HG02678 (cell line): ENCODE measurements at regions not wholly inside any gene's neighbourhood (a gene's known extent, or its start where the extent isn't known, plus 50 kb on each side); places are given as distances from the start of the nearest gene placed in this dataset.

Experiments
- ATAC-seq: cut with Tn5 transposase; IDR thresholded peaks from one replicate; pipeline ENCODE4 v1.9.1; 2021; ENCODE audit warnings: mild to moderate bottlenecking, moderate library complexity; ENCODE audit not compliant: unreplicated experiment

DNA sequence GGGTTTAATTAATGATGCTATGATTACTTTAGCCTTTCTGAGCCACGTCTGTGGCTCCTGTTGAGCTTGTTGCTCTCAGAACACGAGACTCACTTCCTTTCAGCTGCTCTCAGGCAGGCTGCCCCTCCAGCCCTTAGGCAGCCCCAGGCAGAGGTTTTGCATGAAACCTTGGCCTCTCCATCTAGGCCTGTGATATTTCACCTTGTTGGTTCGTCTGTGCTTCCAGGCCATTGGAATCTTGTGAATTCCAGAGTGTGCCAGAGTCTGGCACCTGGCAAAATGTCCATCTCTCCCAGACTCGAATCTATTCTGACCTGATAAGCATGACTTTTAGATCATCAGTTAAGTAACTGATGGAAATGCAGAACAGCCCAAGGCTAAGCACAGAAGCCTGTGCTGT, 254.1 kb downstream of the LOXHD1 start:
- ATAC-seq = no peak

DNA sequence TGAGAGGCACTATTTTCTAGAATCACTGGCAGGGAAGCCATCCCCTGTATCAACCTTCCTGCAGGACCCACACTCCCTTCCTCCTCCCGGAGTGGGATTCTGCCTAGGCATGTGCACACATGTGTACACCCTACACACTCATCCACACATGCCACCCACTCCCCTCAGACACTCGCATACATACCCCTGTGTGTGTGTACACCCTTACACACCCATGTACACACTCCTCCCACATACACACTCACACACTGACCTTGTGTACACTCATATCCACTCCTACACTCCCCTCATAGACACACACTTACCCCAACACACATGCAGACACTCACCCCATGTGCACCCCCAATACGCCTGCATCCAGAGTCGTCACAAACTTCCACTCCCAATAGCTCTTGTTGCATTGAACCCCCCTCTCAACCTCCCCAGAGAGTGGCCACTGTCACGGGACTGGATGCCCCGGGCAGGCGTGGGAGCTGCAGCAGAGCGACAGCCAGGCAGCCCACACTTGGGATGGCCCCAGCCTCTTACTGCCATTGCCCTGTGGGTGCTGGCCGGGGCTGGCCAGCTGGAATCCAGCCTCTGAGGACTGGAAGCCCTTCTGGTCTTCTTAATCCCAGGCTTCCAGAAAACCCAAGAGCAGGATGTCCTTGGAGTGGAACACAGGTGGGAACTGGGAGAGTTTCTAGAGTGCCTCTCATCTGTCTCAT, 251.0 kb downstream of the LOXHD1 start:
- ATAC-seq = no peak

DNA sequence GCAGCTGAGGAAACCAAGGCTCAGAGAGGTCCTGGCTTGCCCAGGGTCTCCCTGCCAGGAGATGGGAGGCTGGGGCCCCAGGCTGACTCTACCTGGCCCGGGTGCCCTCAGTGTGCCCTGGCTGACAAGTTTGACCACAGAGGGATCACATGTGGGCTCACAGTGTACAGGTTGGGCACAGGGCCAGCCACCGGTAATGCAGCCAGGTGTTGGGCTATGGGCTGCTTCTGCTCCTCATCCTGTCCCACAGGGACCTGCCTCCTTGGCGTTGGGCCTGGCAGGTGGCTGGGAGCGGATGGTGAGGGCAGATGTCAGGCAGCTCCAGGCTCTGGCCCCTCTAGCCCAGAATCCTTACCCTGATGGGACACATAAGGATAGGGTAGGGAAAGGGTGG, 250.5 kb downstream of the LOXHD1 start:
- no peak for ATAC-seq

GRCh38 chr18:46407486-46408166, 249.4 kb downstream of the LOXHD1 start:
- no peak for ATAC-seq

DNA sequence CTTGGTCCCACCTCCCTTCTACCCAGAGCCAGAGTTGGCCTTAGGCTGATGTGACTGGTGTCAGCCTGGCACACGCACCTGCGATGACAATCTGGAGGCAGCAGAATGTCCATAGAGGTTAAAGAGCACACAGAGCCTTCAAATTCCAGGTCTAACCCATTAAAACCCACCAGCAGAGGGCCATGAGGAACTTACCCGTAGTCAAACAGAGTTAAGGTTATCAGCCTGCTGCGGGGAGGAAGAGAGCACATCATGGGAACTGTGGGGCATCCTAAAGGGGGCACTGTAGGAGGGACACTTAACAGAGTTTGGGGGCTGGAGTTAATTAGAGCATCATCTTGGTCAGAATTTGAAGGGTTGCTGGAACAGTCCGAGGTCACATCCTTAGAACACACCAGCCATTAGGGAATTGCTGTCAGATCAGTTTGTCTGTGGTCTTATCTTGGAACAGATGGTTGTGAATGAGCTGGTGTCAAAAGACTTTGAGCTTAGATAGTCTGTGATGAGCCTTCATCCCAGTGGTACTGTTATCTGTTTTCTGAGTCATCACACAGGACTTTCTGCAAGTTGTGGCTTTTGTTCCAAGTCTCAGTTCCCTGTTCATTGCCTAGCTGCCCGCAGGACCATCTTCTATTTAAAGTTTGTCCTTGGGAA, 248.6 kb downstream of the LOXHD1 start:
- ATAC-seq = no peak

GRCh38 chr18:46411191-46411828, 245.7 kb downstream of the LOXHD1 start:
- no peak for ATAC-seq

- no peak for ATAC-seq
These were observed 244.9 kb downstream of the LOXHD1 start for GRCh38 chr18:46411867-46412690.

DNA sequence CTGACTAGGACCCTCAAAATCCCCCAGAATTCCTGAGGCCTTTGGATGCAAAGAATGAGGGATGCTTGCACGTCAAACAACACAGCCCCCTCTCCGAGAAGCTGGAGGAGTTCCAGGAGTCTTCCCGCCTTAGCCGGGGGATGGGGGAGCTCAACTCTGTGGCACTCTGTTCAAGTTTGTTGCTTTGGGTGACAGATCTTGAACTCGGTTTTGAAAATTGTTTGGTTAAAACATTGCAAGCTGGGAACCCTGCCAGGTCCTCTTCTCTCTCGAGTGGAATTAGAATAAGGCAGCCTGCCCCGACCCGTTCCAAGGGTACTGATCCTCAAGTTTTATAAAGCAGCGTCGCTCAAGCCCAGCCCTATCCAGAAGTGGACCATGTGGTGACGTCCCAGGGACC, 244.1 kb downstream of the LOXHD1 start:
- no peak for ATAC-seq

GRCh38 chr18:46413684-46414083, 243.3 kb downstream of the LOXHD1 start:
- no peak for ATAC-seq

GRCh38 chr18:46414863-46415262, 242.2 kb downstream of the LOXHD1 start:
- no peak for ATAC-seq

DNA sequence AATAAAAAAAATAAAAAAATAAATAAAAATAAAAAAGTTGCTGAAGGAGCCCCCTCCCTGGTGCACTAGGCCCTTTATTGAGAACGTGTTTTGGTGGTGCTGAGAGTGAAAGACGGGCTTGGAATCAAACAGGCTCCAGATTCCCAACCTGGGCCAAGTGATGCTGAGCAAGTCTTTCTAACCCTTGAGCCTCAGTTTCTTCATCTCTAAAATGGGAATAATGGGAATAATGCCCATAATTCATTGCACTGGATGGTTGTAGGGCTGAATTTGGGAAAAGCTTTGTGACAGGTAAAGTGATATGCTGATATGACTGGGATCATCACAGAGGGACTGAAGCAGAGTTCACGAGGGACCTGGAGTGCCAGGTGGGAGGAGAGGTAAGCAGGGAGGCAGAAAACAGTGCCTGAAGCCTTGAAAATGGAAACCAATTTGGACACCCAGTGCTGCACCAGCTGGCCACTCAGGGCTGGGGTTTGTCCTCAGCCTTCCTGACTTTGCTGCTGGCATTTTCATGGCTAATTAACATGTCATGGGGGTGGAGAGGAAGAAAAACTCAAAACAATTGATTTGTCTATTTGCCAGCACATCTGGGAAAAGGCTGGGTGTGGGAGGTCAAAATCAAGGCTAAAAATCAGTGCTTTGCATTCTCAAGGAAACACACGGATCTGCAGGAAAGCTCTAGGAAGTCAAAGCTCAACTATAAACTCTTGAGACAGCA, 241.3 kb downstream of the LOXHD1 start:
- no peak for ATAC-seq

DNA sequence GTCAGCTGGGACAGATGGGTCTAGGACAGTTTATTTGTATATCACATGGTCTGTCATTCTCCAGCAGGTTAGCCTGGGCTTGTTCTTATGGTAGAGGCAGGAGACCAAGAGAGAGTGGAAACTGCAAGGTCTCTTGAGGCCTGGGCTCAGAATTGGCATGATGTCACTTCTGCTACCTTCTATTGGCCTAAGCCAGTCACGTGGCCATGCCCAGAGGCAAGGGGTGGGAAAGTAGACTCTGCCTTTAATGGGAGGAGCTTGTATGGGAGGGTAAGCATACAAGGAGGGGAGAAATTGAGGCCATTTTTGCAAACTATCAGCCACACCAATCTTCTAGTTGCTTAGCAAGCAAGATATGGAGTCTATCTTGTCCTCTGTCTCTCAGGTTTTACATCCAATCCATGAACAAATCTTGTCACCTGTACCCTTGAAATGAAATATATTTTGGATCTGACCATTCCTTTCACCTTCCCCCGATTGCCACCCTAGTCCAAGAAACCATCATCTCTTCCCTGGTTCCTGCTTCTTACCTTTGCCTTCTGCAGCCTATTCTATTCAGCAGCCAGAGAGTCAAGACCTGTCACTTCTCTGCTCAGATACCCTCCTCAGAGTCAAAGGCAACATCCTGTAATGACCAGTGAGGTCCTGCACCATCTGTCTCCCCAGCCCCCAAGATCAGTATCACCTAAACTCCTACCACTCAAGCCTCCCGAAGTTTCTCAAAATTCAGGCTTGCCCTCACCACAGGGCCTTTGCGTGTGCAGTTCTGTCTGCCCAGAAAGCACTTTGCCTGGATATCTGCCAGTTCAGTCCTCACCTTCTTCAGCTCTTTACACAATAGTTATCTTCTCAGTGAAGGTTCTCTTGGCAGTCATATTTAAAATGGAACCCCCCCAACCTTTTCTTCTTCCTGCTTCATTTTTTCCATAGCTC, 240.0 kb downstream of the LOXHD1 start:
- no peak for ATAC-seq

- ATAC-seq = no peak
These were observed 238.3 kb downstream of the LOXHD1 start for GRCh38 chr18:46418663-46419260.

DNA sequence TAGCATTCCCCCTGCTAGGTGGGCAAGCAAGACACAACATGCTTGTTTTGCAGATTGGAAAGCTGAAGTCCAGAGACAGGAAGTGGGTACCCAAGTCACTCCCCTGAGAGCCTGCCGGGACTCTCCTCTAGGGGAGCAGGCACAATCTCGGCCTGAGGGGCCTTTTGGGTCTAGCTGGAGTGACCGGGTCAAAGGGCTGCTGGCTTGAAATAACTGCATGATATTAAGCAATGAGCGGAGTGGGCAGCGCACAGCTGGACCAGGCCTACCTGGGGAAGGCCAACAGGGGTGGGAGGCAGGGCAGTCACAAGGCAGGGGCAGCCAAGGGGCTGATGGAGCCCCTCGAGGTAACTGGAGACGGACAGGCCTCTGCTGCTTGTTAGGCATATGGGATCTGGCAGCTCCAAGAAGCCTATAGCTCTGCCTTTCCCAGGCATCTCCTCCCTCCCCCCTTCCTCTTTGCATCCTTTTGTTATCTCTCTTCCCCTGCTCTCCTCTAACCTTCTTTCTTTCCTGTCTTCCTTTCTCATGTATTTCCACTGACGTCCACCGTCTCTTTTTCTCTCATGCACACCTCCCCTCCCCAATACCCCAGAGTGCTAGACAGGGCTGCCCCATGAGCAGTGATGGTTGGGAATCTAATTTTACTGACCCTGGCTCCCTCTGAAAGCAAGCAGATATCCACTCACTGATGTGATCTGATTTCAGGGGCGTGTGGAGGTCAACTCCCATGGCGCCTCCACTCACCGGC, 237.5 kb downstream of the LOXHD1 start:
- ATAC-seq = peak; percentile 43

DNA sequence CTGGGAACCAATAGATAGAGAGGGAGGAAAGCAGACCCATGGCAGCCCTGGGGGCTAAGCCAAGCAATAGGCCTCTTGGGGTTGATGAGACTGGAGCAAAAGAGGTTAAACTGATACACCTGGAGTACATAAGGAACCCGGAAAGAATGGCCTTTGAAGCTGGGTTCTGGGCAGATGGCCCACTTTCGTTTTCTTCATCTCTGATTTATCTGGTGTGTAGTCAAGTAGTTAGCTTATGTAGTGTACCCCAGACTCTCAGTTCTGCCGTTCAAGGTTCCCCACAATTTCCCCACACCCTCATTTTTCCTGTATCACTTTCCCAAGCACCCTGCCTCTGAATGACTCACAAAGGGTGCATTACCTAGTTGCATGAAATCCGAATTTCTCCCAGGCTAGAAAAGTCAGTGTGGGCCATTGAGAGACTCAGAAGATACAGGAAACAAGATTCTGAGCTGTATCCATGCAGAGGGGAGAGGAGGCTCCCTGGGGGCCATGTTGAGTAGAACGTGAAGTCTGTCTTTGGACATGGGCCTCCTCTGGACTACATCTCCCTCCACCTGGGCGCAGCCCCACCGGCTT, 235.0 kb downstream of the LOXHD1 start:
- ATAC-seq = no peak

- ATAC-seq = no peak
These were observed 234.4 kb downstream of the LOXHD1 start for GRCh38 chr18:46422552-46423055.

DNA sequence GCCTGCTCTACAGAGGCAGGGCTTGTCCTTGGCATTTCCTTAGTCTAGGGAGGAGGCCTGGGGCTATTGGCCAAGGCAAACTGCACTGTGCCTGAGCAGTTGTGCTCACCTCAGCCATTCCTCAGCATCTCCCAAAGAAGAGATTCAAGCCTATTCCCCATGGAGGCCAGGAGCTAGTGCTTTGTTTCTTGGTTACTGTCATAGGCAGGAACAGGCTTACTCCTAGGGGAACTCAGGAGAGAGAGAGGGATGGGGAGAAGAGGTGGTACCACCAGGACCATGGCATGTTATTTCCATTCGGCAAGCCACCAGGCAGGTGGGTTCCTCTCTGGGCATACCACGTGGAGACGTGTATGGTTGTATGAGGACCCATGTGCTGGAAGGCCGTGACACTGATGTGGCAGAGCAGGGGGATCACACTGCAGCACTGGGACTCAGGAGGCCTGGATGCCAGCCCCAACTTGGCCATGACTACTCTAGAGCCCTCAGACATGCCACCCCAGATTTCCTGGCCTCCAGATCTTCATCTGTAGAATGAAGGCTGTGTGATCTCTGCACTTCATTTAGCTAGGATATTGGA, 233.7 kb downstream of the LOXHD1 start:
- no peak for ATAC-seq
